HCT116 (cell line): ENCODE measurements at regions not wholly inside any gene's neighbourhood (a gene's known extent, or its start where the extent isn't known, plus 50 kb on each side); places are given as distances from the start of the nearest gene placed in this dataset.

Experiments
- ATAC-seq: fragments of 200-7000 bp; cut with Tn5 transposase; 2 replicates; pipeline ENCODE4 v1.9.1; 2020; ENCODE audit warnings: mild to moderate bottlenecking, moderate library complexity
- BruUV-seq: library from RNA; stranded (reverse); fragments of 400-500 nt; replicated peaks from 2 replicates; lab custom pipeline; 2021; lab: Mats Ljungman, UMichigan
- CTCF ChIA-PET: fragments of 300-600 bp; sonication (Branson Sonifier 250); formaldehyde crosslinking; loops from one replicate; lab custom pipeline; 2021; ENCODE audit warnings: antibody characterized with exemption; lab: Charles Lee
- POLR2A ChIA-PET: fragments of 300-600, 350-600 bp; sonication (Branson Sonifier 250); formaldehyde crosslinking; loops from one replicate; lab custom pipeline; 2021; ENCODE audit warnings: antibody characterized with exemption; lab: Charles Lee
- RAD21 ChIA-PET, 2 experiments: fragments of 300-600 bp; sonication (Branson Sonifier 250); formaldehyde crosslinking; loops; one replicate each; lab custom pipeline; 2023; ENCODE audit warnings: low total read pairs in 2 of 2; ENCODE audit not compliant: uncharacterized antibody in 2 of 2, unreplicated experiment in 2 of 2, low non-redundant PET in 1 of 2; lab: Charles Lee
- DNase-seq: peaks from one replicate; pipeline ENCODE4 v3.0.0-alpha.2; 2010; ENCODE audit warnings: low read depth, low spot score
- H2AFZ ChIP-seq: fragments of 200-600 bp; shearing (Covaris generic), sonication (generic); 2 replicates; pipeline ENCODE4 v1.6.1; 2017; ENCODE audit warnings: low read depth, mixed run types, mixed read lengths, antibody characterized with exemption, low read length; ENCODE audit not compliant: poor library complexity, severe bottlenecking
- H3K27ac ChIP-seq: 2 replicates; pipeline ENCODE4 v1.5.1; 2012; ENCODE audit warnings: low read depth, low read length
- H3K27me3 ChIP-seq: fragments of 200-600 bp; sonication (generic); 2 replicates; pipeline ENCODE4 v1.6.1; 2016; ENCODE audit warnings: mixed run types, low read length, mixed read lengths; ENCODE audit not compliant: insufficient read depth
- H3K36me3 ChIP-seq, 2 experiments: fragments of 200-500 bp in 1 of 2; fragments of 200-600 bp in 1 of 2; sonication (Bioruptor generic) in 1 of 2; sonication (generic) in 1 of 2; 2 replicates each; pipeline versions ENCODE4 v1.5.1 to v1.6.1; 2014 to 2016; ENCODE audit warnings: low read length in 2 of 2, inconsistent platforms in 1 of 2, mixed read lengths in 1 of 2, mixed run types in 1 of 2; ENCODE audit not compliant: insufficient read depth in 2 of 2, control insufficient read depth in 1 of 2
- H3K4me1 ChIP-seq, 2 experiments: fragments of 200-600 bp in 1 of 2; sonication (generic) in 1 of 2; 2 replicates each; pipeline versions ENCODE4 v1.5.1 to v1.6.1; 2012 to 2017; ENCODE audit warnings: low read length in 2 of 2, inconsistent platforms in 1 of 2, mild to moderate bottlenecking in 1 of 2, mixed read lengths in 1 of 2, mixed run types in 1 of 2, moderate library complexity in 1 of 2; ENCODE audit not compliant: insufficient read depth in 2 of 2, control insufficient read depth in 1 of 2
- H3K4me2 ChIP-seq: fragments of 200-600 bp; sonication (generic); 2 replicates; pipeline ENCODE4 v1.6.1; 2017; ENCODE audit warnings: mixed run types, low read length, mixed read lengths
- H3K4me3 ChIP-seq, 2 experiments: fragments of 200-600 bp in 1 of 2; sonication (generic) in 1 of 2; replicated peaks in 1 of 2; 2 replicates each; pipeline ENCODE4 v1.5.1; 2011 to 2016; ENCODE audit warnings: low read length in 2 of 2, control low read depth in 1 of 2, low read depth in 1 of 2, mild to moderate bottlenecking in 1 of 2, mixed read lengths in 1 of 2, mixed run types in 1 of 2
- H3K79me2 ChIP-seq: fragments of 200-600 bp; sonication (generic); 2 replicates; pipeline ENCODE4 v1.6.1; 2017; ENCODE audit warnings: mild to moderate bottlenecking, mixed run types, low read length, moderate library complexity, mixed read lengths; ENCODE audit not compliant: insufficient read depth
- H3K9ac ChIP-seq: fragments of 200-600 bp; sonication (generic); 2 replicates; pipeline ENCODE4 v1.6.1; 2016; ENCODE audit warnings: low read length, mixed read lengths
- H3K9me2 ChIP-seq: fragments of 200-600 bp; sonication (generic), shearing (Covaris generic); 2 replicates; pipeline ENCODE4 v1.6.1; 2017; ENCODE audit warnings: mixed run types, mild to moderate bottlenecking, moderate library complexity; ENCODE audit not compliant: insufficient read depth
- H3K9me3 ChIP-seq, 2 experiments: fragments of 200-500 bp in 1 of 2; fragments of 200-600 bp in 1 of 2; sonication (Bioruptor generic) in 1 of 2; sonication (generic) in 1 of 2; 2 replicates each; pipeline ENCODE4 v1.6.1; 2014 to 2017; ENCODE audit warnings: low read length in 2 of 2, mixed read lengths in 2 of 2, inconsistent platforms in 1 of 2, low read depth in 1 of 2, mild to moderate bottlenecking in 1 of 2, mixed run types in 1 of 2, moderate library complexity in 1 of 2; ENCODE audit not compliant: control insufficient read depth in 1 of 2, insufficient read depth in 1 of 2
- H4K20me1 ChIP-seq: fragments of 200-600 bp; sonication (generic), shearing (Covaris generic); 2 replicates; pipeline ENCODE4 v1.6.1; 2017; ENCODE audit warnings: mixed run types, mild to moderate bottlenecking, moderate library complexity; ENCODE audit not compliant: insufficient read depth
- EGR1 ChIP-seq: IDR thresholded peaks from 2 replicates; pipeline ENCODE4 v1.6.1; 2012; ENCODE audit warnings: low read depth
- EZH2phosphoT487 ChIP-seq: fragments of 200-600 bp; IDR thresholded peaks from 2 replicates; pipeline ENCODE4 v1.6.1; 2018; ENCODE audit warnings: antibody characterized with exemption, borderline replicate concordance
- POLR2AphosphoS5 ChIP-seq: IDR thresholded peaks from 2 replicates; pipeline ENCODE4 v1.6.1; 2011; ENCODE audit warnings: mild to moderate bottlenecking, low read depth, low read length, moderate library complexity
- RAD21 ChIP-seq: IDR thresholded peaks from 2 replicates; pipeline ENCODE4 v1.6.1; 2012; ENCODE audit warnings: low read depth, mild to moderate bottlenecking
- SP1 ChIP-seq: IDR thresholded peaks from 2 replicates; pipeline ENCODE4 v1.6.1; 2012; ENCODE audit warnings: low read depth
- SRF ChIP-seq: IDR thresholded peaks from 2 replicates; pipeline ENCODE4 v1.6.1; 2012; ENCODE audit warnings: low read depth
- YY1 ChIP-seq: IDR thresholded peaks from 2 replicates; pipeline ENCODE4 v1.6.1; 2011; ENCODE audit warnings: low read length, low read depth, moderate library complexity, mild to moderate bottlenecking; ENCODE audit not compliant: insufficient replicate concordance; ENCODE audit errors: extremely low read depth
- intact Hi-C: fragments of 100-400 bp; cut with micrococcal nuclease; formaldehyde crosslinking; loops from 2 replicates; pipeline ENCODE4 v1.10.0; 2022
- TF ChIP-seq, protein P1 (sequence below): IDR thresholded peaks from 2 replicates; pipeline ENCODE4 v1.6.1; 2011; ENCODE audit warnings: mild to moderate bottlenecking, low read length, moderate library complexity; ENCODE audit not compliant: insufficient replicate concordance; ENCODE audit errors: extremely low read depth
- TF ChIP-seq, protein P2 (sequence below): IDR thresholded peaks from 2 replicates; pipeline ENCODE4 v1.6.1; 2012; ENCODE audit warnings: low read depth

DNA sequence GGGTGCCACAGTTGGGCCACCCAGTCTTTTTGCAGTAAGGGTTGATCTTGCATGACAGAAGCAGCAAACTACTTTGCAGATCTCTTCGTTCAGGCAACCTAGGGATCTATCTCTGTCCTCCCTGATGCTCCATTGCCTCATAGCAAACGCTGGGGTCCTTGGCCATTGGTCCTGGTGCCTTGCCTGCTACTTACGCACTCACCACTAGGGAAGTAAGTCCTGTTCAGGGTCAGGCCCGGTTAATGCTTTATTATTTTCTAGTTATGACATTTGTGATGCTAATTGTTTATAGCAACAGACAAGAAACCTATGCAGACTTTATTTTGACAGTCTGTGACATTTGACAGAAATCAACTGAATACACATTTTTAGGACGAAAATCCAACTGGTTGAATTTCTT lies 326.5 kb upstream of the FMN2 start:
- ChIA-PET POLR2A (no interaction called here), RAD21 (no interaction called here)
- Histone ChIP-seq H3K9me2 (no peaks in the 10 kb centered on the region), H3K4me2 (no peak overlapping the region)
- DNase-seq, result no peak
- no peak for TF ChIP-seq EZH2phosphoT487
- TF ChIP-seq POLR2AphosphoS5, result no peak
- TF ChIP-seq SP1, result no peak
- TF ChIP-seq, protein P1, sequence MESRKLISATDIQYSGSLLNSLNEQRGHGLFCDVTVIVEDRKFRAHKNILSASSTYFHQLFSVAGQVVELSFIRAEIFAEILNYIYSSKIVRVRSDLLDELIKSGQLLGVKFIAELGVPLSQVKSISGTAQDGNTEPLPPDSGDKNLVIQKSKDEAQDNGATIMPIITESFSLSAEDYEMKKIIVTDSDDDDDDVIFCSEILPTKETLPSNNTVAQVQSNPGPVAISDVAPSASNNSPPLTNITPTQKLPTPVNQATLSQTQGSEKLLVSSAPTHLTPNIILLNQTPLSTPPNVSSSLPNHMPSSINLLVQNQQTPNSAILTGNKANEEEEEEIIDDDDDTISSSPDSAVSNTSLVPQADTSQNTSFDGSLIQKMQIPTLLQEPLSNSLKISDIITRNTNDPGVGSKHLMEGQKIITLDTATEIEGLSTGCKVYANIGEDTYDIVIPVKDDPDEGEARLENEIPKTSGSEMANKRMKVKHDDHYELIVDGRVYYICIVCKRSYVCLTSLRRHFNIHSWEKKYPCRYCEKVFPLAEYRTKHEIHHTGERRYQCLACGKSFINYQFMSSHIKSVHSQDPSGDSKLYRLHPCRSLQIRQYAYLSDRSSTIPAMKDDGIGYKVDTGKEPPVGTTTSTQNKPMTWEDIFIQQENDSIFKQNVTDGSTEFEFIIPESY, result no peak
- TF ChIP-seq SRF, result no peak
- no peak for TF ChIP-seq RAD21
- TF ChIP-seq, protein P2, sequence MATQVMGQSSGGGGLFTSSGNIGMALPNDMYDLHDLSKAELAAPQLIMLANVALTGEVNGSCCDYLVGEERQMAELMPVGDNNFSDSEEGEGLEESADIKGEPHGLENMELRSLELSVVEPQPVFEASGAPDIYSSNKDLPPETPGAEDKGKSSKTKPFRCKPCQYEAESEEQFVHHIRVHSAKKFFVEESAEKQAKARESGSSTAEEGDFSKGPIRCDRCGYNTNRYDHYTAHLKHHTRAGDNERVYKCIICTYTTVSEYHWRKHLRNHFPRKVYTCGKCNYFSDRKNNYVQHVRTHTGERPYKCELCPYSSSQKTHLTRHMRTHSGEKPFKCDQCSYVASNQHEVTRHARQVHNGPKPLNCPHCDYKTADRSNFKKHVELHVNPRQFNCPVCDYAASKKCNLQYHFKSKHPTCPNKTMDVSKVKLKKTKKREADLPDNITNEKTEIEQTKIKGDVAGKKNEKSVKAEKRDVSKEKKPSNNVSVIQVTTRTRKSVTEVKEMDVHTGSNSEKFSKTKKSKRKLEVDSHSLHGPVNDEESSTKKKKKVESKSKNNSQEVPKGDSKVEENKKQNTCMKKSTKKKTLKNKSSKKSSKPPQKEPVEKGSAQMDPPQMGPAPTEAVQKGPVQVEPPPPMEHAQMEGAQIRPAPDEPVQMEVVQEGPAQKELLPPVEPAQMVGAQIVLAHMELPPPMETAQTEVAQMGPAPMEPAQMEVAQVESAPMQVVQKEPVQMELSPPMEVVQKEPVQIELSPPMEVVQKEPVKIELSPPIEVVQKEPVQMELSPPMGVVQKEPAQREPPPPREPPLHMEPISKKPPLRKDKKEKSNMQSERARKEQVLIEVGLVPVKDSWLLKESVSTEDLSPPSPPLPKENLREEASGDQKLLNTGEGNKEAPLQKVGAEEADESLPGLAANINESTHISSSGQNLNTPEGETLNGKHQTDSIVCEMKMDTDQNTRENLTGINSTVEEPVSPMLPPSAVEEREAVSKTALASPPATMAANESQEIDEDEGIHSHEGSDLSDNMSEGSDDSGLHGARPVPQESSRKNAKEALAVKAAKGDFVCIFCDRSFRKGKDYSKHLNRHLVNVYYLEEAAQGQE, result no peak
- no peak for TF ChIP-seq EGR1
- TF ChIP-seq YY1, result no peak
- TF ChIP-seq, all 23 proteins: peak for 0
- H3K9me3 ChIP-seq, result peaks cover 0 to 9% of the 10 kb centered on the region in 2 experiments; a peak in 3 of 4 replicates
- no TSS peak for BruUV-seq
- H3K36me3 ChIP-seq, result no peaks in the 10 kb centered on the region
- no peaks in the 10 kb centered on the region for H3K79me2 ChIP-seq
- intact Hi-C loops, result no loop called here
- CTCF ChIA-PET, result no interaction called here
- no peak overlapping the region for H2AFZ ChIP-seq
- H3K4me1 ChIP-seq, result no peaks in the 10 kb centered on the region
- H3K9ac ChIP-seq, result no peak overlapping the region
- no peak for ATAC-seq
- no peaks in the 10 kb centered on the region for H3K27me3 ChIP-seq
- H3K4me3 ChIP-seq, result no peak overlapping the region
- H3K27ac ChIP-seq, result no peak overlapping the region
- H4K20me1 ChIP-seq, result no peaks in the 10 kb centered on the region
